GM12878 (cell line): ENCODE measurements at regions not wholly inside any gene's neighbourhood (a gene's known extent, or its start where the extent isn't known, plus 50 kb on each side); places are given as distances from the start of the nearest gene placed in this dataset.

Experiments
- ATAC-seq: fragments of 200-7000 bp; cut with Tn5 transposase; 3 replicates; pipeline ENCODE4 v1.9.1; 2020; ENCODE audit warnings: mild to moderate bottlenecking, moderate library complexity
- BruUV-seq: library from RNA; stranded (reverse); fragments of 400-500 nt; replicated peaks from 2 replicates; lab custom pipeline; 2021; lab: Mats Ljungman, UMichigan
- CTCF ChIA-PET: fragments of 300-600 bp; sonication (Branson Sonifier 250); formaldehyde crosslinking; extraction: SDS; loops from one replicate; lab custom pipeline; 2021; ENCODE audit warnings: inconsistent platforms; lab: Yijun Ruan, JAX
- POLR2A ChIA-PET: fragments of 350-600 bp; formaldehyde crosslinking; extraction: SDS; loops from one replicate; lab custom pipeline; 2021; ENCODE audit warnings: inconsistent platforms; lab: Charles Lee
- RAD21 ChIA-PET: fragments of 300-600 bp; sonication (Branson Sonifier 250); formaldehyde crosslinking; loops from one replicate; lab custom pipeline; 2023; ENCODE audit warnings: antibody characterized with exemption; ENCODE audit not compliant: unreplicated experiment; lab: Charles Lee
- SMC1A ChIA-PET: fragments of 300-600 bp; sonication (Branson Sonifier 250); formaldehyde crosslinking; loops from one replicate; lab custom pipeline; 2023; ENCODE audit not compliant: unreplicated experiment, uncharacterized antibody; lab: Charles Lee
- DNase-seq: peaks from one replicate; pipeline ENCODE4 v3.0.0-alpha.2; 2011; ENCODE audit warnings: low read depth, low spot score
- FAIRE-seq: peaks from 3 replicates; lab custom pipeline; 2011; peaks lifted over from hg19 to GRCh38; lab: Jason Lieb, UNC
- H2AFZ ChIP-seq: 2 replicates; pipeline ENCODE4 v1.6.0; 2011; ENCODE audit warnings: low read depth, low read length, control low read depth; ENCODE audit not compliant: control insufficient read depth
- H3K27ac ChIP-seq: 2 replicates; pipeline ENCODE4 v1.5.1; 2011; ENCODE audit warnings: control low read depth; ENCODE audit not compliant: control insufficient read depth, insufficient read depth
- H3K27me3 ChIP-seq, 2 experiments: replicated peaks in 1 of 2; 2 replicates each; pipeline versions ENCODE4 v1.6.0 to v1.6.1; 2011; ENCODE audit warnings: low read length in 1 of 2; ENCODE audit not compliant: control insufficient read depth in 2 of 2, insufficient read depth in 2 of 2
- H3K36me3 ChIP-seq, 2 experiments: 2 replicates each; pipeline ENCODE4 v1.5.1; 2011; ENCODE audit warnings: low read length in 1 of 2; ENCODE audit not compliant: control insufficient read depth in 2 of 2, insufficient read depth in 2 of 2
- H3K4me1 ChIP-seq: 2 replicates; pipeline ENCODE4 v1.6.1; 2011; ENCODE audit warnings: mild to moderate bottlenecking, low read length, moderate library complexity, mixed read lengths; ENCODE audit not compliant: control insufficient read depth, insufficient read depth
- H3K4me2 ChIP-seq: 2 replicates; pipeline ENCODE4 v1.6.0; 2011; ENCODE audit warnings: control low read depth; ENCODE audit not compliant: control insufficient read depth, insufficient read depth
- H3K4me3 ChIP-seq: fragments of 200-600 bp; sonication (generic); 2 replicates; pipeline ENCODE4 v1.5.1; 2016
- H3K79me2 ChIP-seq: 2 replicates; pipeline ENCODE4 v1.6.0; 2011; ENCODE audit warnings: low read length; ENCODE audit not compliant: control insufficient read depth, insufficient read depth
- H3K9ac ChIP-seq: 2 replicates; pipeline ENCODE4 v1.8.0; 2011; ENCODE audit warnings: low read length, control low read depth, mixed read lengths; ENCODE audit not compliant: control insufficient read depth, insufficient read depth
- H3K9me3 ChIP-seq: replicated peaks from 3 replicates; pipeline ENCODE4 v1.5.1; 2011; ENCODE audit warnings: mild to moderate bottlenecking, low read length; ENCODE audit not compliant: control insufficient read depth, insufficient read depth
- H4K20me1 ChIP-seq: 2 replicates; pipeline ENCODE4 v1.6.0; 2011; ENCODE audit not compliant: control insufficient read depth, insufficient read depth
- BHLHE40 ChIP-seq, 2 experiments: fragments of 450-650 bp in 1 of 2; IDR thresholded peaks; 2 replicates each; pipeline ENCODE4 v1.6.1; 2011 to 2017; ENCODE audit warnings: low read depth in 2 of 2, borderline replicate concordance in 1 of 2, improper control_type of control experiment in 1 of 2, low read length in 1 of 2, mild to moderate bottlenecking in 1 of 2
- HDAC2 ChIP-seq: fragments of 200-600 bp; sonication (generic); IDR thresholded peaks from 2 replicates; pipeline ENCODE4 v1.6.1; 2017
- KDM1A ChIP-seq: fragments of 200-600 bp; sonication (generic); IDR thresholded peaks from 2 replicates; pipeline ENCODE4 v1.6.1; 2016; ENCODE audit warnings: borderline replicate concordance
- MXI1 ChIP-seq: fragments of 150-350 bp; IDR thresholded peaks from 2 replicates; pipeline ENCODE4 v1.6.1; 2011; ENCODE audit warnings: low read depth, mild to moderate bottlenecking, inconsistent platforms, low read length, improper control_type of control experiment
- NR2C2 ChIP-seq: IDR thresholded peaks from 2 replicates; pipeline ENCODE4 v1.6.1; 2011; ENCODE audit warnings: borderline replicate concordance, low read depth; ENCODE audit not compliant: control insufficient read depth, insufficient read length
- WGBS: methylation state at CpG from one replicate; pipeline ENCODE4 v1.1.6; 2016; ENCODE audit warnings: low lambda C conversion rate; ENCODE audit not compliant: insufficient replicate concordance, insufficient coverage; ENCODE audit errors: missing lambda C conversion rate; 5-methylcytosine and 5-hydroxymethylcytosine counted together
- in situ Hi-C: fragments of 300-500 bp; cut with MboI; formaldehyde crosslinking; loops from 9 replicates; pipeline ENCODE4 v1.14.3; 2018; ENCODE audit warnings: mixed read lengths
- intact Hi-C: fragments of 100-400 bp; cut with micrococcal nuclease; formaldehyde crosslinking; loops from one replicate; pipeline ENCODE4 v1.14.2; 2022; ENCODE audit not compliant: unreplicated experiment
- TF ChIP-seq, protein P1 (sequence below): IDR thresholded peaks from 2 replicates; pipeline ENCODE4 v1.6.1; 2012; ENCODE audit warnings: low read depth, low read length, improper control_type of control experiment

DNA sequence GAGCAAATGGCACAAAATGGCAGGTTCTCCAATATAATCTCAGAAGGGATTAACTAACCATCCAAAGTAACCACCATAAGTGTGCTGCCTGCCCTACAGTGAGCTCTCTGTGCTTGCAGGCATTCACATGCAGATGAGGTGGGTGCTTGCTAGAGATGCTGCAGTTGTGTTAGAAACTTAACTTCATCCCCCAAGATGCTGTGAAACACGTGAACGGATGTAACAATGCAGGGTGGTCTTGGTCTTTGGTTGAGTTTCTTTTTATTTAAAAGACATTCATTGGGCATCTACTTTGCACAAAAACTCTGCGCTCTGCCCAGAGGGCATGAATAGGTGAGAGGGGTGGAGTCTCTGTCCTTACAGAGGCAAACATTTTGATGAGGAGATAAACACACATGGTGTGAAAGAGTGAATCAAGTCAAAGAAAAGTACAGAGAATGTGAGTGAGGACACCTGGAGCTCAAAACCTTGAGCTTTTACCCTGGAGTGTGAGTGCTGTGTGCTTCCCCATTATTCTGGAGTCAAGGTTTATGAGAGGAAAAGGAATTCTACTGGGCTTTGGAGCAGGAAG is 143.9 kb upstream of the DAP start:
- BruUV-seq = no TSS peak
- in situ Hi-C loops = no loop called here
- H3K4me3 ChIP-seq = no peak overlapping the region
- DNase-seq (no peak), ATAC-seq (no peak), FAIRE-seq (no peak)
- H3K27me3 ChIP-seq = no peaks in the 10 kb centered on the region
- RAD21 ChIA-PET = no interaction called here
- no peak overlapping the region for H3K9ac ChIP-seq
- CTCF ChIA-PET = no interaction called here
- H3K36me3 ChIP-seq = no peaks in the 10 kb centered on the region
- no peaks in the 10 kb centered on the region for H3K9me3 ChIP-seq
- H2AFZ ChIP-seq = no peak overlapping the region
- H3K4me1 ChIP-seq = no peaks in the 10 kb centered on the region
- POLR2A ChIA-PET = no interaction called here
- no peaks in the 10 kb centered on the region for H4K20me1 ChIP-seq
- SMC1A ChIA-PET = interaction anchor here (1.1 kb wide), 1 partner anchor 9 kb away, joined by 3 read pairs; no protein-coding TSS in a partner anchor
- H3K79me2 ChIP-seq = no peaks in the 10 kb centered on the region
- 42% methylated on average over 3 of the region's 3 CpGs for WGBS
- intact Hi-C loops = no loop called here
- H3K4me2 ChIP-seq = no peak overlapping the region
- TF ChIP-seq, protein P1, sequence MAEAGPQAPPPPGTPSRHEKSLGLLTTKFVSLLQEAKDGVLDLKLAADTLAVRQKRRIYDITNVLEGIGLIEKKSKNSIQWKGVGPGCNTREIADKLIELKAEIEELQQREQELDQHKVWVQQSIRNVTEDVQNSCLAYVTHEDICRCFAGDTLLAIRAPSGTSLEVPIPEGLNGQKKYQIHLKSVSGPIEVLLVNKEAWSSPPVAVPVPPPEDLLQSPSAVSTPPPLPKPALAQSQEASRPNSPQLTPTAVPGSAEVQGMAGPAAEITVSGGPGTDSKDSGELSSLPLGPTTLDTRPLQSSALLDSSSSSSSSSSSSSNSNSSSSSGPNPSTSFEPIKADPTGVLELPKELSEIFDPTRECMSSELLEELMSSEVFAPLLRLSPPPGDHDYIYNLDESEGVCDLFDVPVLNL = no peak
- TF ChIP-seq BHLHE40 (IDR thresholded peaks at IDR 0.05; ENCODE audit: borderline replicate concordance in 1 of 2, low read depth in 2 of 2, low read length in 1 of 2) = no peak
- TF ChIP-seq HDAC2 = no peak
- no peak for TF ChIP-seq MXI1
- TF ChIP-seq KDM1A = no peak
- no peak for TF ChIP-seq NR2C2
- no peak overlapping the region for H3K27ac ChIP-seq
